CD4-positive, alpha-beta memory T cell (primary cell): ENCODE measurements at regions not wholly inside any gene's neighbourhood (a gene's known extent, or its start where the extent isn't known, plus 50 kb on each side); places are given as distances from the start of the nearest gene placed in this dataset.

Experiments used
- CTCF ChIA-PET: fragments of 350-600 bp; sonication (Branson Sonifier 250); formaldehyde crosslinking; loops from one replicate; lab custom pipeline; 2021; ENCODE audit warnings: inconsistent platforms; ENCODE audit not compliant: partially characterized antibody; lab: Charles Lee
- POLR2A ChIA-PET: fragments of 350-600 bp; sonication (Branson Sonifier 250); formaldehyde crosslinking; loops from one replicate; lab custom pipeline; 2021; ENCODE audit not compliant: partially characterized antibody; lab: Charles Lee
- DNase-seq, 5 donors: peaks; one replicate each; pipeline versions ENCODE4 v3.0.0 to v3.0.0-alpha.2; 2020 to 2022; ENCODE audit warnings: mixed read lengths in 1 of 5
- H3K27ac ChIP-seq: one replicate; pipeline ENCODE4 v1.7.0; 2013; ENCODE audit warnings: low read depth, low read length
- H3K27me3 ChIP-seq: 2 replicates; pipeline ENCODE4 v1.7.0; 2013; ENCODE audit warnings: mild to moderate bottlenecking, low read length, moderate library complexity; ENCODE audit not compliant: insufficient read depth
- H3K36me3 ChIP-seq: 2 replicates; pipeline ENCODE4 v1.7.0; 2013; ENCODE audit warnings: mild to moderate bottlenecking, low read length, moderate library complexity; ENCODE audit not compliant: insufficient read depth
- H3K4me1 ChIP-seq: 2 replicates; pipeline ENCODE4 v1.7.0; 2013; ENCODE audit warnings: mild to moderate bottlenecking, low read length, moderate library complexity; ENCODE audit not compliant: insufficient read depth
- H3K4me3 ChIP-seq, 2 donors: one replicate each; pipeline ENCODE4 v1.7.0; 2013; ENCODE audit warnings: low read length in 2 of 2, mild to moderate bottlenecking in 1 of 2
- H3K9me3 ChIP-seq, 2 donors: one replicate each; pipeline ENCODE4 v1.7.0; 2013; ENCODE audit warnings: low read length in 2 of 2, control low read depth in 1 of 2; ENCODE audit not compliant: control insufficient read depth in 1 of 2
- H3K27ac Mint-ChIP-seq, 7 donors: one replicate each; pipeline ENCODE4 v1.8.0; 2020 to 2021; ENCODE audit warnings: mixed read lengths in 7 of 7, mild to moderate bottlenecking in 6 of 7, inconsistent platforms in 3 of 7, moderate library complexity in 3 of 7
- H3K27me3 Mint-ChIP-seq, 2 donors: one replicate each; pipeline ENCODE4 v1.8.0; 2020 to 2021; ENCODE audit warnings: mixed read lengths in 2 of 2
- H3K36me3 Mint-ChIP-seq, 2 donors: one replicate each; pipeline ENCODE4 v1.8.0; 2020 to 2021; ENCODE audit warnings: mixed read lengths in 2 of 2, inconsistent platforms in 1 of 2, mild to moderate bottlenecking in 1 of 2
- H3K4me1 Mint-ChIP-seq, 4 donors: one replicate each; pipeline ENCODE4 v1.8.0; 2020 to 2021; ENCODE audit warnings: mixed read lengths in 4 of 4, mild to moderate bottlenecking in 1 of 4
- H3K4me3 Mint-ChIP-seq, 8 donors: one replicate each; pipeline ENCODE4 v1.8.0; 2020 to 2021; ENCODE audit warnings: mixed read lengths in 8 of 8, mild to moderate bottlenecking in 7 of 8, moderate library complexity in 6 of 8, inconsistent platforms in 3 of 8
- H3K9me3 Mint-ChIP-seq, 8 donors: one replicate each; pipeline ENCODE4 v1.8.0; 2020 to 2021; ENCODE audit warnings: mixed read lengths in 8 of 8, mild to moderate bottlenecking in 5 of 8, inconsistent platforms in 3 of 8, moderate library complexity in 1 of 8
- intact Hi-C: fragments of 100-400 bp; cut with micrococcal nuclease; formaldehyde crosslinking; loops from one replicate; pipeline ENCODE4 v1.15.1; 2023

DNA sequence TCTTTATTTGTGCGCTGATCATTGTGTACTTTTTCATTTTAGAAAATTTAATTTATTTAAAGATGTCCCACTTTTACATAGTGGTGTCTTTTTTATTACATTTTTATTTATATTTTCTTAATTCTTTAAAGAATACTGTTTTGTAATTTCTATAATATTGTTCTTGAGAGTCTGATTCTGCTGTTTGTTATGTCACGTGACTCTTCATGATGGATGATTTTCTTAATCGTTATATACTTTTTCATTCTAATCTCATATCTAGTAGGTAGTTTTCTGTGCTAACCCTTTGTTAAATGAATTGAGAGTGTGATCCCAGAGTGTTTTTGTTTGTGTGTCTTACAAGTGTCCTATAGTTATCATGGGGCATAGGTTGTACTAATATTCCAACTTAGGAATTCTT, 568.2 kb upstream of the AMOT start:
- no peaks in the 10 kb centered on the region for H3K36me3 ChIP-seq
- no peaks in the 10 kb centered on the region for H3K9me3 ChIP-seq
- POLR2A ChIA-PET: no interaction called here
- no peaks in the 10 kb centered on the region for H3K4me1 ChIP-seq
- no peak for DNase-seq
- H3K36me3 Mint-ChIP-seq: no peaks in the 10 kb centered on the region
- H3K27me3 Mint-ChIP-seq: no peaks in the 10 kb centered on the region
- H3K4me1 Mint-ChIP-seq: no peaks in the 10 kb centered on the region
- no peaks in the 10 kb centered on the region for H3K27me3 ChIP-seq
- CTCF ChIA-PET: no interaction called here
- intact Hi-C loops: no loop called here
- H3K27ac ChIP-seq: no peak overlapping the region
- H3K4me3 ChIP-seq: no peak overlapping the region
- peaks cover 0 to 4% (median 0%) of the 10 kb centered on the region in 8 donors for H3K9me3 Mint-ChIP-seq
- H3K27ac Mint-ChIP-seq: no peak overlapping the region
- no peak overlapping the region for H3K4me3 Mint-ChIP-seq

- no peaks in the 10 kb centered on the region for H3K36me3 Mint-ChIP-seq
- H3K27me3 ChIP-seq: no peaks in the 10 kb centered on the region
- no peak overlapping the region for H3K4me3 Mint-ChIP-seq
- intact Hi-C loops: no loop called here
- no peaks in the 10 kb centered on the region for H3K9me3 ChIP-seq
- no peaks in the 10 kb centered on the region for H3K4me1 ChIP-seq
- H3K9me3 Mint-ChIP-seq: peaks cover 0 to 4% (median 0%) of the 10 kb centered on the region in 8 donors
- no peaks in the 10 kb centered on the region for H3K36me3 ChIP-seq
- H3K27me3 Mint-ChIP-seq: no peaks in the 10 kb centered on the region
- H3K4me3 ChIP-seq: no peak overlapping the region
- no peak for DNase-seq
- no peak overlapping the region for H3K27ac Mint-ChIP-seq
- no peaks in the 10 kb centered on the region for H3K4me1 Mint-ChIP-seq
- ChIA-PET CTCF (no interaction called here), POLR2A (no interaction called here)
- H3K27ac ChIP-seq: no peak overlapping the region
These were observed 559.6 kb upstream of the AMOT start for GRCh38 chrX:113400193-113400704.

- H3K27me3 Mint-ChIP-seq: no peaks in the 10 kb centered on the region
- DNase-seq: no peak
- POLR2A ChIA-PET: no interaction called here
These were observed 559.0 kb upstream of the AMOT start for GRCh38 chrX:113399506-113400192.

GRCh38 chrX:113392355-113392754, 551.7 kb upstream of the AMOT start:
- CTCF ChIA-PET: no interaction called here
- Histone ChIP-seq H3K4me3 (no peak overlapping the region), H3K27ac (no peak overlapping the region), H3K9me3 (no peaks in the 10 kb centered on the region), H3K27me3 (no peaks in the 10 kb centered on the region), H3K4me1 (no peaks in the 10 kb centered on the region), H3K36me3 (no peaks in the 10 kb centered on the region)
- DNase-seq: no peak
- intact Hi-C loops: no loop called here
- Mint-ChIP-seq H3K27me3 (no peaks in the 10 kb centered on the region), H3K36me3 (no peaks in the 10 kb centered on the region), H3K4me1 (no peaks in the 10 kb centered on the region), H3K9me3 (peaks cover 0 to 5% (median 0%) of the 10 kb centered on the region in 8 donors), H3K27ac (no peak overlapping the region), H3K4me3 (no peak overlapping the region)
- POLR2A ChIA-PET: no interaction called here

More at GRCh38 chrX:113399506-113400192, 559.0 kb upstream of the AMOT start:
- Histone ChIP-seq H3K9me3 (no peaks in the 10 kb centered on the region), H3K27ac (no peak overlapping the region), H3K27me3 (no peaks in the 10 kb centered on the region), H3K4me3 (no peak overlapping the region), H3K4me1 (no peaks in the 10 kb centered on the region), H3K36me3 (no peaks in the 10 kb centered on the region)
- intact Hi-C loops: no loop called here
- Mint-ChIP-seq H3K4me3 (no peak overlapping the region), H3K9me3 (peaks cover 0 to 5% (median 0%) of the 10 kb centered on the region in 8 donors), H3K4me1 (no peaks in the 10 kb centered on the region), H3K27ac (no peak overlapping the region), H3K36me3 (no peaks in the 10 kb centered on the region)
- CTCF ChIA-PET: no interaction called here

GRCh38 chrX:113391875-113392274, 551.2 kb upstream of the AMOT start:
- no peaks in the 10 kb centered on the region for H3K9me3 ChIP-seq
- H3K27ac ChIP-seq: no peak overlapping the region
- H3K9me3 Mint-ChIP-seq: peaks cover 0 to 5% (median 0%) of the 10 kb centered on the region in 8 donors
- H3K27ac Mint-ChIP-seq: no peak overlapping the region
- H3K27me3 Mint-ChIP-seq: no peaks in the 10 kb centered on the region
- CTCF ChIA-PET: no interaction called here
- no peaks in the 10 kb centered on the region for H3K4me1 Mint-ChIP-seq
- no peaks in the 10 kb centered on the region for H3K36me3 ChIP-seq
- DNase-seq: no peak
- intact Hi-C loops: no loop called here
- H3K4me1 ChIP-seq: no peaks in the 10 kb centered on the region
- H3K27me3 ChIP-seq: no peaks in the 10 kb centered on the region
- no peak overlapping the region for H3K4me3 Mint-ChIP-seq
- H3K36me3 Mint-ChIP-seq: no peaks in the 10 kb centered on the region
- POLR2A ChIA-PET: no interaction called here
- H3K4me3 ChIP-seq: no peak overlapping the region

DNA sequence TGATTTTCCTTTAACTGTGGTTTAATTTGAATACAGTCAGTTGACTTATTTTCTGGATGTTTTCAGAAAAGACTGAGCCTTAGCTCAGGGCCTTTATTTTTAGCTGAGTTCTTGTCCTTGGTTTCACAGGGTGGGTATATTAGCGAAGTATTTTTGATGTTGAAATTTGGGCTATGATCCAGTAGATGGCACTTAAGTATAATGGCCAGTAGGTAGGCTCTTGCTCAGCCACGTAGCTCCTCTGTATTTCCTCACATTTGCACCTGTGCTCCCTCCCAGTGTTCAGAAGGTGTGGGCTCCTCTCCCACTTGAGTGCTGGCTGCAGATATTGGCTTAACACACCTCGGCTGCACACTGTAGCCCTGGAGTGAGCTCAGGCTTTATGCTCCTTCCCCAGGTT, 549.9 kb upstream of the AMOT start:
- no peaks in the 10 kb centered on the region for H3K27me3 ChIP-seq
- H3K4me3 ChIP-seq: no peak overlapping the region
- Mint-ChIP-seq H3K4me3 (no peak overlapping the region), H3K27ac (no peak overlapping the region), H3K9me3 (peaks cover 0 to 5% (median 0%) of the 10 kb centered on the region in 8 donors), H3K36me3 (no peaks in the 10 kb centered on the region), H3K4me1 (no peaks in the 10 kb centered on the region), H3K27me3 (no peaks in the 10 kb centered on the region)
- DNase-seq: no peak
- intact Hi-C loops: no loop called here
- H3K36me3 ChIP-seq: no peaks in the 10 kb centered on the region
- H3K4me1 ChIP-seq: no peaks in the 10 kb centered on the region
- ChIA-PET CTCF (no interaction called here), POLR2A (no interaction called here)
- no peaks in the 10 kb centered on the region for H3K9me3 ChIP-seq
- no peak overlapping the region for H3K27ac ChIP-seq

- POLR2A ChIA-PET: no interaction called here
- Histone ChIP-seq H3K36me3 (no peaks in the 10 kb centered on the region), H3K4me3 (no peak overlapping the region), H3K27ac (no peak overlapping the region), H3K27me3 (no peaks in the 10 kb centered on the region), H3K4me1 (no peaks in the 10 kb centered on the region), H3K9me3 (no peaks in the 10 kb centered on the region)
- no peak for DNase-seq
- no peak overlapping the region for H3K4me3 Mint-ChIP-seq
- H3K27me3 Mint-ChIP-seq: no peaks in the 10 kb centered on the region
- H3K27ac Mint-ChIP-seq: no peak overlapping the region
- intact Hi-C loops: no loop called here
- peaks cover 0 to 5% (median 0%) of the 10 kb centered on the region in 8 donors for H3K9me3 Mint-ChIP-seq
- no peaks in the 10 kb centered on the region for H3K4me1 Mint-ChIP-seq
- CTCF ChIA-PET: no interaction called here
- no peaks in the 10 kb centered on the region for H3K36me3 Mint-ChIP-seq
These were observed 549.2 kb upstream of the AMOT start for GRCh38 chrX:113389846-113390245.
